Endometrium (tissue), 2 donors: ENCODE measurements at regions not wholly inside any gene's neighbourhood (a gene's known extent, or its start where the extent isn't known, plus 50 kb on each side); places are given as distances from the start of the nearest gene placed in this dataset.

Source experiments
- FAIRE-seq: peaks from 2 replicates; lab custom pipeline; 2012; peaks lifted over from hg19 to GRCh38; lab: Jason Lieb, UNC
- donor health status: control.
- donor health status: control.

GRCh38 chr1:191895462-191896058 lies 262.7 kb upstream of the RGS18 start:
- no peak for FAIRE-seq

GRCh38 chr1:191897134-191897533 lies 261.1 kb upstream of the RGS18 start:
- no peak for FAIRE-seq

- FAIRE-seq, result no peak
Measured at GRCh38 chr1:191901651-191902050, 256.6 kb upstream of the RGS18 start.

- no peak for FAIRE-seq
Measured at GRCh38 chr1:191904991-191905390, 253.3 kb upstream of the RGS18 start.

- FAIRE-seq, result no peak
Measured at GRCh38 chr1:191905781-191906180, 252.5 kb upstream of the RGS18 start.

- FAIRE-seq, result no peak
Measured at GRCh38 chr1:191907121-191907520, 251.1 kb upstream of the RGS18 start.

GRCh38 chr1:191910245-191910644 lies 248.0 kb upstream of the RGS18 start:
- no peak for FAIRE-seq

GRCh38 chr1:191912517-191912916 lies 245.7 kb upstream of the RGS18 start:
- FAIRE-seq, result no peak

- no peak for FAIRE-seq
Measured at GRCh38 chr1:191913260-191913977, 244.8 kb upstream of the RGS18 start.

- no peak for FAIRE-seq
Measured at GRCh38 chr1:191929383-191929782, 228.9 kb upstream of the RGS18 start.

- FAIRE-seq, result peak; percentile 21
Measured at GRCh38 chr1:191943684-191944083, 214.6 kb upstream of the RGS18 start.

GRCh38 chr1:191953526-191953925 lies 204.7 kb upstream of the RGS18 start:
- no peak for FAIRE-seq

- no peak for FAIRE-seq
Measured at GRCh38 chr1:191959856-191960255, 198.4 kb upstream of the RGS18 start.

GRCh38 chr1:191963286-191963685 lies 195.0 kb upstream of the RGS18 start:
- no peak for FAIRE-seq

GRCh38 chr1:191963781-191964455 lies 194.3 kb upstream of the RGS18 start:
- FAIRE-seq, result no peak

- no peak for FAIRE-seq
Measured at GRCh38 chr1:191969290-191969689, 189.0 kb upstream of the RGS18 start.

GRCh38 chr1:191970116-191970515 lies 188.1 kb upstream of the RGS18 start:
- no peak for FAIRE-seq

- no peak for FAIRE-seq
Measured at GRCh38 chr1:191971447-191971846, 186.8 kb upstream of the RGS18 start.

GRCh38 chr1:191974004-191974403 lies 184.3 kb upstream of the RGS18 start:
- FAIRE-seq, result no peak

GRCh38 chr1:191977874-191978506 lies 180.3 kb upstream of the RGS18 start:
- no peak for FAIRE-seq

- FAIRE-seq, result no peak
Measured at GRCh38 chr1:191984856-191985255, 173.4 kb upstream of the RGS18 start.

- FAIRE-seq, result no peak
Measured at GRCh38 chr1:191992118-191992517, 166.1 kb upstream of the RGS18 start.

GRCh38 chr1:191993549-191993948 lies 164.7 kb upstream of the RGS18 start:
- no peak for FAIRE-seq
